ENCODE measurements at regions not wholly inside any gene's neighbourhood (a gene's known extent, or its start where the extent isn't known, plus 50 kb on each side); places are given as distances from the start of the nearest gene placed in this dataset.

GRCh38 chr10:130265542-130265941 is 129.4 kb downstream of the GLRX3 start:
- TF ChIP-seq, protein P1, sequence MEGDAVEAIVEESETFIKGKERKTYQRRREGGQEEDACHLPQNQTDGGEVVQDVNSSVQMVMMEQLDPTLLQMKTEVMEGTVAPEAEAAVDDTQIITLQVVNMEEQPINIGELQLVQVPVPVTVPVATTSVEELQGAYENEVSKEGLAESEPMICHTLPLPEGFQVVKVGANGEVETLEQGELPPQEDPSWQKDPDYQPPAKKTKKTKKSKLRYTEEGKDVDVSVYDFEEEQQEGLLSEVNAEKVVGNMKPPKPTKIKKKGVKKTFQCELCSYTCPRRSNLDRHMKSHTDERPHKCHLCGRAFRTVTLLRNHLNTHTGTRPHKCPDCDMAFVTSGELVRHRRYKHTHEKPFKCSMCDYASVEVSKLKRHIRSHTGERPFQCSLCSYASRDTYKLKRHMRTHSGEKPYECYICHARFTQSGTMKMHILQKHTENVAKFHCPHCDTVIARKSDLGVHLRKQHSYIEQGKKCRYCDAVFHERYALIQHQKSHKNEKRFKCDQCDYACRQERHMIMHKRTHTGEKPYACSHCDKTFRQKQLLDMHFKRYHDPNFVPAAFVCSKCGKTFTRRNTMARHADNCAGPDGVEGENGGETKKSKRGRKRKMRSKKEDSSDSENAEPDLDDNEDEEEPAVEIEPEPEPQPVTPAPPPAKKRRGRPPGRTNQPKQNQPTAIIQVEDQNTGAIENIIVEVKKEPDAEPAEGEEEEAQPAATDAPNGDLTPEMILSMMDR (IDR thresholded peaks at IDR 0.05) = no peak
- TF ChIP-seq SIN3A (IDR thresholded peaks at IDR 0.05; ENCODE audit: borderline replicate concordance, insufficient read depth, low read depth, low read length) (no peak), POLR2AphosphoS5 (IDR thresholded peaks at IDR 0.05; ENCODE audit: low read depth, low read length) (no peak)
